IPS-18c (cell line): ENCODE measurements at regions not wholly inside any gene's neighbourhood (a gene's known extent, or its start where the extent isn't known, plus 50 kb on each side); places are given as distances from the start of the nearest gene placed in this dataset.
"Not testable (repeated sequence)": the region's sequence is repeated elsewhere in the genome, so short reads cannot be mapped to it uniquely, and the experiment has no call there.

Source experiments
- H3K4me3 ChIP-seq: 2 replicates; pipeline ENCODE4 v1.7.0; 2013; ENCODE audit warnings: low read depth, mild to moderate bottlenecking, low read length, moderate library complexity; ENCODE audit not compliant: insufficient read depth
- H3K9me3 ChIP-seq: one replicate; pipeline ENCODE4 v1.6.1; 2013; ENCODE audit warnings: mild to moderate bottlenecking, low read length, moderate library complexity; ENCODE audit not compliant: control insufficient read depth, insufficient read depth

DNA sequence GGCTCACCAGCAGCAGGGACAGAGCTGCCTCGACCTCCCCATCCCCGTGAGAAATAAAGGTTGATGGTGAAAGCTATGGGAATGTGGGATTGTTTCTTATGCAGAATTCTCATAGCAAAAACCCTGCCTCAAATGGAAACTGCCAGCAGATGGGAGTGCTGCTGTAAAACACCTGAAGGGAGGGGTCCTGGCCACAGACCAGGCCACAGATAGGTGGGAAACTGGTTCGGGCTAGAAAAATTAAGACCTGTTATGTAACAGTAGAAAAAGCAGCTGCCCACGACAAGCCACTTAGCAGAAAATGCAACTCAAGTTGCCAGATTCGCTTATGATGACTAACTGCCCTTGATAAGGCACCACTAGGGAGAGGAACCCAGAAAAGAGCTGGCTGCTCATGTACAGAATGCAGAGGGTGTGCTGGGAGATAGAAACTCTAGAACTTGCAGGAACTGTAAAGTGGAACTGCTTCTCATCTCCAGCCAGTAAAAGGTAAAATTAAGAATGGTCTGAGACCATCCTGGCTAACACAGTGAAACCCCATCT, 114.5 kb upstream of the SALL3 start:
- H3K9me3 ChIP-seq, result no peaks in the 10 kb centered on the region
- H3K4me3 ChIP-seq, result no peak overlapping the region

DNA sequence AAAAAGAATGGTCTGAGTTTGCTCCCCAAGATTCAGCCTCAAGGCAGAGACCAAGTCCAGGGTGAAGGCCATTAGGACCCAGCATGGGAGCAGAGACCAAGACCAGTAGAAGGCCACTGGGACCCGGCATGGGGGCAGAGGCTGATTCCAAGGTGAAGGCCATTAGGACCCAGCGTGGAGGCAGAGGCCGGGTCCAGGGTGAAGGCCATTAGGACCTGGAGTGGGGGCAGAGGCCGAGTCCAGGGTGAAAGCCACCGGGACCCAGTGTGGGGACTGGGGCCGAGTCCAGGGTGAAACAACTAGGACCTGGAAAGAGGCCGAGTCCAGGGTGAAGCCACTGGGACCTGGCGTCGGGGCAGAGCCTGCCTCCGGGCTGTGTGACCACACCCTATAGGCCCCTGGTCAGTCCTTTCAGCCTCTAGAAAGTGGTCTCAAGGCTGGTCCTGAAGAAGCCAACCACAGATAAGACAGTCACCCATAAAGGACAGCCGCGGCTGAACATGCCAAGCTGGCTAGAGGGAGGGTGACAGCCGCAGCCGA, 113.8 kb upstream of the SALL3 start:
- no peak overlapping the region for H3K4me3 ChIP-seq
- no peaks in the 10 kb centered on the region for H3K9me3 ChIP-seq

- no peak overlapping the region for H3K4me3 ChIP-seq
- H3K9me3 ChIP-seq, result no peaks in the 10 kb centered on the region
Observed at GRCh38 chr18:78867131-78867530, 112.5 kb upstream of the SALL3 start.

GRCh38 chr18:78868330-78869316, 111.0 kb upstream of the SALL3 start:
- Histone ChIP-seq H3K4me3 (no peak overlapping the region), H3K9me3 (no peaks in the 10 kb centered on the region)

GRCh38 chr18:78871618-78872017, 108.0 kb upstream of the SALL3 start:
- H3K9me3 ChIP-seq, result peaks cover 2% of the 10 kb centered on the region

DNA sequence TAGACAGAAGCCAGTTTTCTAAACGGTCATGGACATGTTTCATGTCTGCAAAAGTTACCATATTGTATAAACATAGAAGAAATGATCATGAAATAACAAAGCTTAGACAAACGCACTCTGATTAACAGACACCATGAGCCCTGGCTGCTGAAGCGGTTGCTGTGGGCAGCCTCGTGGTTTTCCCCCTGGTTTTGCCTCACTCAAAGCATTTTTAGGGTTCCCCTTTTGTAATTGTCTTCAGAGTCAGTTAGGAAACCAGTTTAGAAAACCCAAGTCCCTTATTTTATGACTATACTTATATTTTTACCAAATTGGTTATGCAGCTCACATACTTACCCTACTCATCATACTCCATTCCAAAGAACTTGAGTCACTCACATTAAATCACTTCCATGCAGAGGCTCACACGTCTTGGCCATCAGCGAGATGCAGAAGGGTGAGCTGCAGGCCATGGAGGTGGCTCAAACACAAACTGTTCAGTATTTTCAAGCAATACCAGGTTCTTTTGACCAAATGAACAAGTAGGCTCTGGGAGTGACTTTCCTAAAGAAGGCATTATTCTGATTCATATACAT, 105.6 kb upstream of the SALL3 start:
- Histone ChIP-seq H3K9me3 (peaks cover 2% of the 10 kb centered on the region), H3K4me3 (no peak overlapping the region)

More at GRCh38 chr18:78871618-78872017, 108.0 kb upstream of the SALL3 start:
- H3K4me3 ChIP-seq, result no peak overlapping the region

GRCh38 chr18:78875016-78875777, 104.4 kb upstream of the SALL3 start:
- Histone ChIP-seq H3K9me3 (peaks cover 2% of the 10 kb centered on the region), H3K4me3 (no peak overlapping the region)

- no peak overlapping the region for H3K4me3 ChIP-seq
- H3K9me3 ChIP-seq, result peaks cover 2% of the 10 kb centered on the region
Observed at GRCh38 chr18:78875778-78876650, 103.6 kb upstream of the SALL3 start.

- H3K9me3 ChIP-seq, result peaks cover 2% of the 10 kb centered on the region
Observed at GRCh38 chr18:78876868-78877267, 102.8 kb upstream of the SALL3 start.

DNA sequence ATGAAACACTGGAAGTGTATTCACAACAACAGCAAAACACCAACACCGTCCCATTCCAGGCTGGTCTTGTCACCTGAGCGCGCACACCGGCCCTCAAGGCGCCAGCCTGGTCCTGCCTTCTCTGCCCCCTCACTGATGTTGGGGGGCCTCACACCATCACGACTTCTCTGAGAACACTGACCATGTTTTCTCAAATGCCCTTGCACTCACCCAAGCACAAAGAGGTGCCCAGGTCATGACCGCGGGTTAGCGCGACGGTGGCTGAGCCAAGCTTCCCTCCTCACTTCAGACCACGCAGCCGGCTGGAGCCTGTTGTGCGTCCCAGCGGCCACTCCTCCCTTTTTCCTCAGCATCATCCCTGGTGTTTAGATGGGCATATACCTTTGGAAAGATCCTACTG, 101.3 kb upstream of the SALL3 start:
- no peak overlapping the region for H3K4me3 ChIP-seq
- H3K9me3 ChIP-seq, result peaks cover 2% of the 10 kb centered on the region

More at GRCh38 chr18:78876868-78877267, 102.8 kb upstream of the SALL3 start:
- H3K4me3 ChIP-seq, result no peak overlapping the region

DNA sequence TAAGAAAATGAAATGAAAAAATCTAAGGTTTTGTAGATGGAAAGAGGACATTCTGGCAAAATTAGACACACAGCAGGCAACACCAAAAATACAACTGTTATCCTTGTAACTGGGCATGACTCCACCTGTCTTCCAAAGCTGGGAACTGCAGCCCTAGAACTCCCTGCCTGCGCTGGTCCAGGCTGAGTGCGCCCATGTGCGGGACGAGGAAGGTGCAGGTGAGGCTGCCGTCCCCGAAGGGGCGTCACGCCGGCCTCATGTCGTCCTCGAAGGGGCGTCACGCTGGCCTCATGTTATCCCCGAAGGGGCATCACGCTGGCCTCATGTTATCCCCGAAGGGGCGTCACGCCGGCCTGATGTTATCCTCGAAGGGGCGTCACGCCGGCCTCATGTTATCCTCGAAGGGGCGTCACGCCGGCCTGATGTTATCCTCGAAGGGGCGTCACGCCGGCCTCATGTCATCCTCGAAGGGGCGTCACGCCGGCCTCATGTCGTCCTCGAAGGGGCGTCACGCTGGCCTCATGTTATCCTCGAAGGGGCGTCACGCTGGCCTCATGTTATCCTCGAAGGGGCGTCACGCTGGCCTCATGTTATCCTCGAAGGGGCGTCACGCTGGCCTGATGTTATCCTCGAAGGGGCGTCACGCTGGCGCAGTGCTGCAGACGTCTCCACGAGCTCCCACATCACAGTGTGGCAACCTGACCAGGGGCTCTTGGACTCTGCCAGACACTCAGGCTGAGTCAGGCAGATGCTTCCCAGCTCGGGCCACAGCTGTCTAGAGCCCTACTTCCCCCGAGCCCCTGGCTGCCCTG, 100.3 kb upstream of the SALL3 start:
- not testable (repeated sequence) for H3K4me3 ChIP-seq, H3K9me3 ChIP-seq

DNA sequence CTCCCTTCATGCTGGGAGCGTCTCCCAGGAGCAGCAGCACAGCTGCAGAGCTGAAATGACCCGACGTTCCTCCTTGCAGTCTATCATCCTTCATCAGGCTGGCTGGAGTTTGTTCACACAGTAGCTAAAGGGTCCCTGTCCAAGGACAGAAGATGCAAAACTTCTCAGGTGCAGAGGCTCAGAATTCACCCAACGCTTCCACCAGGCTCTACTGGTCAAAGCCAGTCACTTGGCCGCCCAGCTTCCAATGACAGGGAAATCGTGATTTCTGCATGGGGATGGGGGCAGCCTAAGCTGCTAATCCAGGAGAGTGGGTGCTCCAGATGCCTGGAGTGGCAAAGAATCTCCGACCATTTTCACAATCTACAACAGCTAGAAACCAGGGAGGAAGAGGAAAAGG, 97.0 kb upstream of the SALL3 start:
- Histone ChIP-seq H3K9me3 (peaks cover 5% of the 10 kb centered on the region), H3K4me3 (no peak overlapping the region)

DNA sequence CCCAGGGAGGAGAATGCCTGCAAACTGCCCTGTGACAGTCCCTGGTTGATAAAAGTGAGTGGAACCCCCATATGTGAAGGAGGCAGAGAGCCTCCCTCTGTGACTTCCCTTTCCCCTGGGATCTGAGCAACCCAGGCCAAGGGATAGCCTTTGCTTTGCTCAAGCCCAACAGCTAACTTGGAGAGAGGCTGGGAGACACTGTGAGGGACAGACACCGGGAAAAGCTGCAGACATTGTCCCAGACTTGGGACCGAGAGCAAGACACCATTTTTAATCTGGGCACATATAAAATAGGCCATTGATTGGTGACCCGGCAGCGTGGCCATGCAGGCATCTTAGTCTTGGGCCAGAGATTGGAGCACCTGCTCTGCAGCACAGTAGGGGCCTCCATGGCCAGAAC, 96.1 kb upstream of the SALL3 start:
- Histone ChIP-seq H3K9me3 (peaks cover 5% of the 10 kb centered on the region), H3K4me3 (no peak overlapping the region)

DNA sequence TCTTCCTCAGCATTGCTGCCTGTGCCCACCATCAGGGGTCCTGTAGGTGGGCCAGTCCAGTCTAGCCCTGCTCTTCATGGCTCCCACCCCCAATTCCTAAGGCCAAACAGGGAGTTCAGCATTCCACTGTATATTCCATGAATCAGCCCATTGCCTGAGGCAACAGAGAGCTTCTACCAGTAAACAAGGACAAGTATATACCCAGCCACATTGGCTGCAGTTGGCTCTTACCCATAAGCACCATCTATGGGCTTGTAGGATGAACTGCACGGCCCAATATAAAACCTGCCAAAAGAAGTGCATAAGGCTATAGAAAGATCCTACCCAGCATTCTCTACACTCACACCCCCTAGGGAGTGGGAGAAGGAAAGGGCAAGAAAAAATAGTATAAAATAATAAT, 95.1 kb upstream of the SALL3 start:
- Histone ChIP-seq H3K9me3 (peaks cover 5% of the 10 kb centered on the region), H3K4me3 (no peak overlapping the region)

- Histone ChIP-seq H3K9me3 (no peaks in the 10 kb centered on the region), H3K4me3 (no peak overlapping the region)
Observed at GRCh38 chr18:78889250-78889649, 90.4 kb upstream of the SALL3 start.

GRCh38 chr18:78890388-78890787, 89.2 kb upstream of the SALL3 start:
- Histone ChIP-seq H3K9me3 (no peaks in the 10 kb centered on the region), H3K4me3 (no peak overlapping the region)
